ENCODE measurements at regions not wholly inside any gene's neighbourhood (a gene's known extent, or its start where the extent isn't known, plus 50 kb on each side); places are given as distances from the start of the nearest gene placed in this dataset.

GRCh38 chr2:8296306-8296705, 385.6 kb upstream of the ID2 start:
- TF ChIP-seq CTCF (IDR thresholded peaks at IDR 0.05; ENCODE audit: low read depth, low read length, missing input control) (no peak), GABPA (IDR thresholded peaks at IDR 0.05 in 1 of 2, conservative IDR thresholded peaks at IDR 0.05 in 1 of 2) (no peak), EGR1 (IDR thresholded peaks at IDR 0.05; ENCODE audit: low read depth in 2 of 2) (no peak), RXRA (IDR thresholded peaks at IDR 0.05) (no peak), ATF3 (IDR thresholded peaks at IDR 0.05) (no peak), RAD21 (IDR thresholded peaks at IDR 0.05) (no peak), SP1 (IDR thresholded peaks at IDR 0.05) (no peak), MAX (IDR thresholded peaks at IDR 0.05) (no peak), TAF1 (conservative IDR thresholded peaks at IDR 0.05) (no peak), ZBTB33 (IDR thresholded peaks at IDR 0.05) (no peak), YY1 (IDR thresholded peaks at IDR 0.05) (no peak)
